HG02973 (cell line): ENCODE measurements at regions not wholly inside any gene's neighbourhood (a gene's known extent, or its start where the extent isn't known, plus 50 kb on each side); places are given as distances from the start of the nearest gene placed in this dataset.

Experiments used
- ATAC-seq: cut with Tn5 transposase; IDR thresholded peaks from one replicate; pipeline ENCODE4 v1.9.1; 2021; ENCODE audit warnings: moderate library complexity; ENCODE audit not compliant: unreplicated experiment

DNA sequence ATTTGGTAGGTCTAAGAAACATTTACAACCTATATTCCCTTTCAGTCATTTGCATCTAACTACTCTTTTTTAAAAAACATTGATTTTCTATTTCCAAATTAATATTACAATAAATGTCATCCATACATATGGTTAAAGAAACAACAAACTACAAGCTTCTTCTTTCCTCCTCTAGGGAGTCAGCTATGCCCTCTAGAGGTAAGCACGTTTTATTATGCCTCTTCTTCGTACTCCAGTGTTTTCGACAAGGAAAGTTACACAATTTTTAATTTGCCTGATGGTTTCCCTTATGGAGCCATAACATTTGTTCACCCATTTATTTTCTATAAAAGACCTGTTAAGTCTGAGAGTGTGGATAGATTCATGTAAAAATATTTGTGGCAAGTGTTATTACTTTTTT, 183.4 kb upstream of the CDH7 start:
- ATAC-seq, result no peak

DNA sequence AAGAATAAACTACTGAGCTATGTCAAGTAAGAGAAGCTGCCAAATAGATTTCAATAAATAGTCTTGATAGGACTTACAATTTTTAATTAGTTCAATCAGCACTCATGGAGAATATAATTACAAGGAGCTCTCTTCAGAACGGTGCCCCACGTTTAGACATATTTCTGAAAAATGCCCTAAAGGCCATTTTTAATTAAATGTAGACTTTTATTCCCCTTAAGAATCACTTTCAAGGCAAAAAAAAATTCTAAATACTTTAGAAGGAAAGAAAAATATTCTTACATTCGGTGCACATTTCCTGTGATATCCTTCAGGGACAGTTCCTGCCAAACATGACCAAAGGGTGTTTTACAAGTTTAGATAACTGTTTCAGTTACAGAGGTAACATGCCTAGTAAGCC, 202.5 kb upstream of the CDH7 start:
- ATAC-seq, result no peak

DNA sequence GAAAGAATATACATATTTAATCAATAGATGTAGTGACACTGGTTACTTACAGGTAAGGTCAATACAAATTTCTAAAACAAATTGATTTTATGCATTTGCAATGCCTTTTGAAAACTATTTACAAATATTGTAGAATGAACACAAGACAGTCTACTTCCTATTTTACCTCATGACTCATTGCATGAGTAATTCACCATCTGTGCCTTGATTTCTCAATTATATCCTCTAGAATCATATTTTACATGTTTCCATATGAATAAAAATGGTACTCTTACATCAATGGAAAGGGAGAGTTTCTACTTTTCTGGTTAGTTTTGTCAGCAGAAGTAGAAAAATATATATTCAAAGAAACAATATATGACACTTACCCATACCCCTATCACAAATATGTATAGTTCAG, 203.8 kb upstream of the CDH7 start:
- ATAC-seq, result no peak

DNA sequence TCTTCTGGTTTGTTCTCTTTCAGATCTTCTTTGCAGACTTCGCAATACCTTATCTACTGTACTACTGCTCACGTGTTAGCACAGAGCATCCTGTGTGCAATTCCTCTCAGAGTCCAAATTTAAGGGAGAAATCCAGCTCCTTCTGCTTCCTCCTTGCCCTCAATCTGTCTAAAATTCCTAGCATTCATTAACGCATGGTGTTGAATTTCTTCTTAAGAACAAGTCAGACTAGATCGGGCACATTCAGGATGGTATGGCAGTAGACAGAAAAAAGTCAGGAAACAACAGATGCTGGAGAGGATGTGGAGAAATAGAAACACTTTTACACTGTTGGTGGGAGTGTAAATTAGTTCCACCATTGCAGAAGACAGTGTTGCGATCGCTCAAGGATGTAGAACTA, 206.1 kb upstream of the CDH7 start:
- ATAC-seq, result no peak

DNA sequence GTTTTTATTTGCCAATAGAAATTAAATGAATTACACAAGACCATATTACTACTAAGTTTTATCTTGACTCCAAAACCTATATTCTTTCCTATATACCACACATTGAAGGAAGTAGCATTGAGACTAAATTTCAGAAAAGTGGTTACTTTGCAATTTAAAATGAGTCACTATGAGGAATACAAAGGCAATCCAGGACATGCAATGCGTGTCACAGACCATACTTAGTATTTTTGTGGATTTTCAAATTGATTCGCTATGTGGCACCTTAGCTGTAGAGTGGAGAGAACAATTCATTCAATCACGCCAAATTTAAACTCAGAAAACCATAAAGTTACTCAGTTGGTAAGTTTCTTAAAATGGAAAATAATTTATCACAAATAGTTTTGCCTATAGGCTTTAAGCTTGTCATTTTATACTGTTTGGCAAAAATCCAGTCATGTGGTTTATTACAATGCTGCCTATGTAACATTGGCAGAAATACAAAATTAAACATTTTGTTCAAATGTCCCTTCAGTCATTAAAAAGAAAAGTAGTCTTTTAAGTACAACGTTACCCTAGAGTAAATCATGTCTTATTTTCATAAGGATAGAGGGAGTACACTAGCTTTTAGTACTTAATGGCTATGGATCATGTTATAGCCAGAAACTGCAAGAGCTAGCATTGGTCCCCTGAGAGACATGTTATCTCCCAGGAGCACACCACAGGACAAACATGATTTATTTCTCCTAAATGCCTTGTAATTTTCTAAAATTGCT, 222.8 kb upstream of the CDH7 start:
- no peak for ATAC-seq

DNA sequence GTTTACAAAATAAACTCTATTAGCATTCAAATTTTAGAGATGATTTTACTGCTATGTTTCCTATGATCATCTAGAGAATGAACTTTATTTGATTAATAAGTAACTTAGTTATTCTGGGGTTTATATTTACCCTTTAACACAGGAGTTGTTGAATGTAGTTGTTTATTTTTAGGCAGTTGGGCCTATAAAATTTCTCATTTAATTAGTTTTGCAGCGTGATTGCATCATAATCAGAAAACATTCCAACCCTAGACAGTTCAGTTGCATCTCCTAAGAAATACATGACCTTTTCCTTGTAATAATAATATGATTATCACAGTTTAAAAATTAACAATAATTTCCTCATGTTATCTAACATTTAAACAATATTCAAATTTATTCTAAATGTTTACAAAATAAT, 224.7 kb upstream of the CDH7 start:
- no peak for ATAC-seq

DNA sequence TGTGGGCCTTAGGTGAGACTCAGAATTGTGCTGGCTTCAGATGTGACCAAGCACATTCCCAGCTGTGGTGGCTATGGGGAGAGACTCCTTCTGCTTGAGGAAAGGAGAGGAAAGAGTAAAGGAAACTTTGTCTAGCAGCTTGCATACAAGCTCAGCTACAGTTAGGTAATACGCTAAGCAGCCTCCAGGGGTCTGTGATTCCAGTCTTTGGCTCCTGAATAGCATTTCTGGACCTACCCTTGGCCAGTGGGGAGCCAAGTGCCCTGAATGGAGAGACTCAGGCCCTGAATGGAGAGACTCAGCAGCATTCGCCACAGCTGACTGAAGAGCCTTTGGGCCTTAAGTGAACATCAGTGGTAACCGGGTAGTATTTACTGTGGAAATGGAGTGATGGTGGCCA, 227.4 kb upstream of the CDH7 start:
- no peak for ATAC-seq

DNA sequence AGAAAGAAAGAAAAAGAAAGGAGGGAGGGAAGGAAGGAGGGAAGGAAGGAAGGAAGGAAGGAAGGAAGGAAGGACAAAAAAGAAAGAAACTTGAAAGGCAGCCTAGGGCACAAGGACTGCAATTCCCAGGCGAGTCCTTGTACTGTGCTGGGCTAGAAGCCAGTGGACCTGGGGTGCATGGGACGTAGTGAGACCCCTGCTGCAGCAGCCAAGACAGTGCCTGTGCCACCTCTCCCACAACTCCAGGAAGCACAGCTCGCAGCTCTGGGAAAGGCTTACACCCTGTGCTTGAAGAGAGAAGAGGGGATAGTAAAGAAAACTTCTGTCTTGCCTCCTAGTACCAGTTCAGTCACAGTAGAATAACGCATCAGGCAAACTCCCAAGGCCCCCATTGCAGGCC, 227.9 kb upstream of the CDH7 start:
- no peak for ATAC-seq

DNA sequence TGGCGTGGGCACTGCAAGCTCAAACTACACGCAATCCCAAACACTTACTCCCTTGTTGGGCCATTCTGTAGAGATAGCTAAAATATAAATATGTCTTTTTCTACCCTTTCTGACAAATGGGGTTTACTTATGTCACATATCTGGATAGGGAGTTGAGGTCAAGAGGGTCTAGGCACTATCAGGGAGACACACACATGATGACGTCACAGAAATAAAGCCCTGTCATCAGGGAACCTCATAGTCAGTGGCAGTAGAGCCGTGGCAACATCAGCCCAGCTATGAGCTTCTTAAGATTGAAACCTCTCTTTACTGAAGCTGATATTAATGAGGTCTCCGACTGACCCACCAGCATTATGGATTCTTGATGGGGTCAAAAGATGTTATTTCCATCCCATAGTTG, 234.6 kb upstream of the CDH7 start:
- ATAC-seq, result no peak

DNA sequence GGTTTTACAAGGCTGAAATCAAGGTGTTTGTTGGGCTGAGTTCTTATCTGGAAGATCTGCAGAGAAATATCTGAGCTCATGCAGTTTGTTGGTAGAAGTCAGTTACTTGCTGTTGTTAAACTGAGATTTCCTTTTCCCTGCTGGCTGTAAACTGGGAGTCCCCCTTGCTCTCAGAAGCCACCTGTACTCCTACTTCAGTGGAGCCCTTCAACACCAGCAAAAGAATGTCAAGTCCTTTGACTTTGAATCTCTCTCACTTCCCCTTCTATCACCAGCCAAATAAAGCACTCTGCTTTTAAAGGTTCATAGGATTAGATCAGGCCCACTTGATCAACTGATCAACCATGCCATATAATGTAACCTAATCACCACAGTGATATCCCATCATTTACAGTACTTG, 252.2 kb upstream of the CDH7 start:
- ATAC-seq, result no peak

DNA sequence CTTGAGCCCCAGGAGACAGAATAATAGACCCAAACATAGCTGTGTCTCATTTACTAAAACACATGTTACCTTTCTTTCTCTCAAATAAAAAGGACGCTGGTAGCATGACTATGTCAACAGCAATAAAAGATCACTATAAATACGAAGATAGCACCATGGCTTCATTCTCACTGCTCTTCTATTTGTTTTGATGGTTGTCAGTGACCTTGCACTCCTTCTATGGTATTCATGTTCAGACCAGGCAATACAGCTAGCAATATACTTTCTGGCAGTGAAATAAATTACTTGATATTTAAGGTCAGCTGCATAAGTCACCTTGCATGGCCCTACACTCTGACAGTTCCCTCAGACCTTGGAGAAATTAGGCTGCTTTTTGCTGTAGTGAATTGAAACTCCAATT, 263.2 kb upstream of the CDH7 start:
- no peak for ATAC-seq

DNA sequence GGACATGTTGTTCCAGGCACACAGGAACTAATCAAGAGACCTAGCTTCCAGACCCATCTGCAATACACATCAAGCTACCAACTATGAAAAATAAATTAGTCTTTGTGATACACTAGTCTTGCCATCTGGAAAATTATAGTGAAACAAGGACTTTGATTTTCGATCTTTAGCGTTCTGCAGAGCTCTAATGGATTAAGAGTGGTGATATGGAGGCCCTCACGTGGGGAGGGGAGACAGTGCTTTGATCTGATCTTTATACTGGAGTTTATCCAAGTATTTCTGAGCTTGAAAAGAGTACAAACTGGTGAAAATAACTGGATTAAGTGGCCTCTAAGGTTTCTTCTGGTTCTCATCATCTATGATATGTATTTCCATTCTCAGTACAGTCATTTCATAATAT, 273.4 kb upstream of the CDH7 start:
- ATAC-seq, result no peak

DNA sequence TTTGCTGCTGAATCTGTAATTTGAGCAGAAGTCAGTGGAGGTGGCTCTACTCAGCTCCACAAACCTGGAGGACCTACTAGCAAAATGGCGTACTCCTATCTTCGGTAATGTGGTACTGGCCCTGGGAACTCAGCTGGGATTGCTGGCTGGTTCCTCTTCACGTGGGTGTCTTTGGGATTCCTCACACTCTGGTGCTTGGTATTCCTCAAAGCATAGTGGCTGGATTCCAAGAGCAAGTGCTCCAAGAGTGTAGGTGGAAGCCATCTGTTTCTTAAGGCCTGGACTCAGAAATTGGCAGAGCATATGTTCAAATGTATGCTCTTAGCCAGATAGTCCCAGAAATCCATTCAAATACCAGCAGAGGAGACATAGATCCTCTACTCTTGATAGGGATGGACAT, 281.9 kb upstream of the CDH7 start:
- no peak for ATAC-seq

DNA sequence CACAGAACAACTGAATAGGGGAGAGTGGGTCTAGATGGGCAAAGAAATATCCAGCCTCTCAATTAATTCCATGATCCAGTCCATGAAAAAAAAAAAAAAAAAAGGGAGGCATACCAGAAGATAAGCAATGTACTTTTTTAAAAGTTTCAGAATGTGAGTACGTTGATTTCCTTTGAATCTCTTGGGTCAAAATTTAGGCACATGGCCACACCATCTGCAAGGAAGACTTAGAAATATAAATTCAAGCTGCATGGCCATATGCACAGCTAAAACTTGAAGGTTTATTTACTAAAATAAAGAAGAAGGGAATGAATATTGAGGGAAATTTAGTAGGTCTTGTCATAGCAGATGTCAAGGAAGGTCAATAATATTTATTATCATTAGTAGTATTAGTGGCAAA, 286.5 kb upstream of the CDH7 start:
- ATAC-seq, result no peak

DNA sequence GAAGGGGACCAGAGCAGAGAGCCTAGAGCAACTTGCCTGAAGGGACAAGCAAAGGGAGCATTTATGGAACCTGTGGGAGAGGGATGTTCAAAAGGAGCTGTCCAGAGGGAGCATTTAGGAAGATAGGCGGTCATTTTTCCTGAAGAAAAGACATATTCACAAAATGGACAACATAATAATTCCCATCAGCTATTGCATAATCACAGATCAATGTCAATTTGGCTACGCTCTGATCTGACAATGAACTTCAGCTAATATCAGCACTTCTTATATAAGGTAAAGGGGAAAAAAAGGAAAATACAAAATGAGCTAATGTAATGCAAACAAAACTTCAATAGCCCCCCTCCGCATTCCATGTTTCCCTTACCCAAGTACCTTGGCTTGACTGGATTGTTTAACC, 291.1 kb upstream of the CDH7 start:
- no peak for ATAC-seq

DNA sequence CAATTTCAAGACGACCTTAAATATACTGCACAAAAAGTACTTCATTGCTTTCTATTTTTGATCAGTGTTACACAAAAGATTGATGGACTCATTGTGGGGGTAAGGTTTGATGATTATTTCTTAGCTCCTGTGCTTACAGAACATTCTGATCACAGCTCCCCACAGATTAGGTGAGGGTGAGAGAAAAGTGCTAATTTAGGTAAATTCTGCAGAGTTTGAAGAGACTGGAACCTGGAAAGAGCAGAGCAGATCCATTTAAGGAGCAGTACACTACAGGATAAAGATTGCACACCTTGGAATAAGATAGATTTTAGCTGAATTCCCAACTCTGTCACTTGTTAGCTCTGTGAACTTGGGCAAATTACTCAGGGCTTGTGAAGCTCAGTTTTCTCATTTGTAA, 291.9 kb upstream of the CDH7 start:
- no peak for ATAC-seq

DNA sequence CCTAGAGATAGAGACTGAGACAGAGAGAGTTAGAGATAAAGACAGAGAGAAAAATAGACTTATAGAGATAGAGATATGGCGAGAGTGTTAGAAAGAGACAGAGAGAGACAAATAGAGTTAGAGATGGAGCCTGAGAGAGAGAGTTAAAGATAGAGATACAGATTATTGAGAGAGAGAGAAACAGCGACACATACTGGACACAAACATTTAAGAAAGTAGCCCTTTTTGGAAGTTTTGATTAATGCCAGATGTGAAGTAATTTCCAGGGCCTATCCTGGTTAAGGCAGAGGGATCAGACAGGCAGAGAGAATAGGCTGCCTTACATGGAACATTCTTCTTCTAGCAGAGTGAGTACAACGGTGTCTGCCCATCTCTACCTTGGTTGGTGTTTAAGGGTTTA, 311.6 kb upstream of the CDH7 start:
- ATAC-seq, result no peak

DNA sequence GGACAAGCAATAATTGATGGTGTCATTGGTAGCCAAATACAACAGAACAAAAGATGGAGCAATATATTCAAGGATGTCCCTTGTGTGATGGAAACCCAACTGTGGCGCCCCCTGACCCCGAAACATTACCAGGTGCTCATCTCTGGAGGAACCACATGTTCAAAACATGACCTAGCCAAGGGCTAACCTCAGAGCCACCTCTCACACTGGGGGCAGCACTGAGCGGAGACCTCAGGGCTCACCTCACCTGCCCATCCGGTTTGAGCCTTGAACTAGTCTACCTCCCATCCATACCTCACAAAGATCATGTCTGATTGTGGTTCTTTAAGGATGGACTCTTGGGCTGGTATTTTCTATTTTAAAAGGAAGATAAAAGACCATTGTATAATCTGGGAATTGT, 314.4 kb upstream of the CDH7 start:
- ATAC-seq, result no peak

DNA sequence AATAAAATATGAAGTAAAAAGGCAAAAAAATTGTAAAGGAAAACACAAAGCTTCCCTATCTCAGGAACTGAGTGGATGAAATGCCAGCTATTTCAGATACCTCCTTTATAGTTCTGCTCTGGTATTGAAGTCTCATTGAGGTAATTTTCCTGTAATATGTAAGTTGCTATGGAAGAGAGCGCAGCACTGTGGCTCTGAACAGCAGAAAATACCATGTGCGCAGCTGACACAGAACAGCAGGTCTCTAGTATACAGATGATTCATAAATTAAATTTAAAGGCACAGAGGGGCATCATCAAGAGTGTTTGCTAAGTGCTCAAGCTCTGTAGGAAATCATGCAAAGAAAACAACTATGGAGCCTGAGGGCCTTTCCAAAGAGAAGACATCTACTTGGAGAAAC, 315.3 kb upstream of the CDH7 start:
- ATAC-seq, result no peak

DNA sequence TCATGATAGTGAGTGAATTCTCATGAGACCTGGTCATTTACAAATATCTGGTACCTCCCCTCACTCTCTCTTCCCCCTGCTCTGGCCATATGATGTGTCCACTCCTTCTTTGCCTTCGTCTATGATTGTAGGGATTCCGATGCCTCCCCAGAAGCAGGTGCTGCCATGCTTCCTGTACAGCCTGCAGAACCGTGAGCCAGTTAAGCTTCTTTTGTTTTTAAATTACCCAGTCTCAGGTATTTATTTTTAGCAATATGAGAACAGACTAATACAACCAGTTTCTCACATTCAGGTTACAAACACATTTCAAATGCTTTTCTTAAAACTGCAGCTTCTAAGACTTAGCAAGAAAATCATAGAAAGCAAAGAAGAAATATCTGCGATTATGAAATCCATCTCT, 321.2 kb upstream of the CDH7 start:
- no peak for ATAC-seq

DNA sequence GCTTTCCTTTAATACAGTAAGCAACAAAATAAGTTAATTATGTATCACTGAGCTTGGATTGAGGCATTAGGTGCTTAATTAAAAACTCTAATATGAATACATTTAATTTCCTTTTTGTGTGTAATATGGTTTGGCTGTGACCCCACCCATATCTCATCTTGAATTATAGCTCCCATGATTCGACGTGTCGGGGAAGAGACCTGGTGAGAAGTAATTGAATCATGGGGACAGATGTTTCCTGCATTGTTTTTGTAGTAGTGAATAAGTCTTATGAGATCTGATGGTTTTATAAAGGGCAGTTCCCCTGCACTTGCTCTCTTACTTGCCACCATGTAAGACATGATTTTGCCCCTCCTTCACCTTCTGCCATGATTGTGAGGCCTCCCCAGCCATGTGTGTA, 325.4 kb upstream of the CDH7 start:
- ATAC-seq, result no peak

DNA sequence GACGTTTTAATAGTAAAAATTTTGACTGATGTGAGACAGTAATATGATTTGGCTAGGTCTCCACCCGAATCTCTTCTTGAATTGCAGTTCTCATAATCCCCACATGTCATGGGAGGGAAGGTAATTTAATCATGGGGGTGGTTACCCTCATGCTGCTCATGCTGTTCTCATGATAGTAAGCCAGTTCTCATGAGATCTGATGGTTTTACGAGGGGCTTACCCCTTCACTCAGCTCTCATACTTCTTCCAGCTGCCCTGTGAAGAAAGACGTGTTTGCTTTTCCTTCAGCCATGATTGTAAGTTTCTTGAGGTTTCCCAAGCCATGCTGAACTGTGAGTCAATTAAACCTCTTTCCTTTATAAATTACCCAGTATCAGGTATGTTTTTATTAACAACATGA, 327.0 kb upstream of the CDH7 start:
- ATAC-seq, result no peak

DNA sequence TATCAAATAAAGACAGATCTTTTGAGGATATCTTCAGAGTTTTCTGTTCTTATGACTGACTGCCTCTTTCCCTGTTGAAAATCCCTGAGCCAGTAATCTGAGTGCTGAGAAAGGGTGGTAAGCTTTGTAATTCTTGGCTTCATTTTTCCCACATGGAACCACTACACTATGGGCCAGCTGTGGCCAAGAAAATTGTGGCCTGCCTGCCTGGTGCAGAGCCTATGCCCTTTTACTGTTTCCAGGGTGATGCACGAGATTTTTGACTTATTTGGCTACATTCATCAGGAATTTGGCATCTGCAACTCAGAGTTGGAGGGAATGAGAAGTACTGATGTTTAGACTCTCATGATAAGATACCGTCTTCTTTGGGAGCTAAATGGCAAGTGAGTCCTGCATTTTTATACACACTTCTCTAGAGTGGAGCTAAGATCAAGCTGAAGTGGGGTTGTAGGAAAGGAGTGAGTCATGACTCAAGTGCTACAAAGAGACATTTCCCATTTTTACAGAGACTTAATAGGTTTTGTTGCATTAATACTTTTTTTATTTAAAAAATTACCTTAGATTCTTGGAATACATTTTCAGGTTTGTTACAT, 328.2 kb upstream of the CDH7 start:
- no peak for ATAC-seq
